Testis (tissue), 2 donors: ENCODE measurements at regions not wholly inside any gene's neighbourhood (a gene's known extent, or its start where the extent isn't known, plus 50 kb on each side); places are given as distances from the start of the nearest gene placed in this dataset.

Source experiments
- CTCF ChIP-seq, 3 experiments: fragments of 450-650 bp in 2 of 3; fragments of 200-600 bp in 1 of 3; sonication (generic) in 1 of 3; IDR thresholded peaks; one replicate each; pipeline ENCODE4 v1.5.1; 2016 to 2019; ENCODE audit warnings: antibody characterized with exemption in 3 of 3, mild to moderate bottlenecking in 2 of 3, moderate library complexity in 1 of 3
- POLR2A ChIP-seq: fragments of 450-650 bp; IDR thresholded peaks from one replicate; pipeline ENCODE4 v1.6.1; 2017; ENCODE audit warnings: antibody characterized with exemption, mild to moderate bottlenecking, moderate library complexity

- no peak for TF ChIP-seq CTCF (IDR thresholded peaks at IDR 0.05)
- TF ChIP-seq POLR2A = no peak
These were observed 490.9 kb upstream of the ACTRT1 start for GRCh38 chrX:128543114-128543513.
